Epithelial cell of proximal tubule (primary cell): ENCODE measurements at regions not wholly inside any gene's neighbourhood (a gene's known extent, or its start where the extent isn't known, plus 50 kb on each side); places are given as distances from the start of the nearest gene placed in this dataset.

Experiments
- DNase-seq: peaks from one replicate; pipeline ENCODE4 v3.0.0-alpha.2; 2011; ENCODE audit warnings: low read depth
- H3K4me3 ChIP-seq: 2 replicates; pipeline ENCODE4 v1.5.1; 2011; ENCODE audit warnings: low read depth, mild to moderate bottlenecking, low read length
- CTCF ChIP-seq: conservative IDR thresholded peaks from 2 replicates; pipeline ENCODE4 v1.5.1; 2012; ENCODE audit warnings: low read depth, mild to moderate bottlenecking, low read length

- TF ChIP-seq CTCF, result no peak
- no peak overlapping the region for H3K4me3 ChIP-seq
- no peak for DNase-seq
Observed at GRCh38 chr7:119802147-119802546, 470.8 kb upstream of the KCND2 start.

GRCh38 chr7:119825091-119825655 is 447.8 kb upstream of the KCND2 start:
- H3K4me3 ChIP-seq, result no peak overlapping the region
- TF ChIP-seq CTCF, result no peak

GRCh38 chr7:119826547-119826946 is 446.4 kb upstream of the KCND2 start:
- no peak for DNase-seq
- TF ChIP-seq CTCF, result no peak
- no peak overlapping the region for H3K4me3 ChIP-seq

More at GRCh38 chr7:119825091-119825655, 447.8 kb upstream of the KCND2 start:
- no peak for DNase-seq

- DNase-seq, result no peak
- H3K4me3 ChIP-seq, result no peak overlapping the region
- TF ChIP-seq CTCF, result no peak
Observed at GRCh38 chr7:119838444-119838843, 434.5 kb upstream of the KCND2 start.

- TF ChIP-seq CTCF, result no peak
Observed at GRCh38 chr7:119842337-119842736, 430.6 kb upstream of the KCND2 start.

GRCh38 chr7:119842786-119843185 is 430.2 kb upstream of the KCND2 start:
- TF ChIP-seq CTCF, result no peak

More at GRCh38 chr7:119842337-119842736, 430.6 kb upstream of the KCND2 start:
- H3K4me3 ChIP-seq, result no peak overlapping the region
- no peak for DNase-seq

GRCh38 chr7:119861385-119861784 is 411.6 kb upstream of the KCND2 start:
- H3K4me3 ChIP-seq, result no peak overlapping the region
- TF ChIP-seq CTCF, result no peak
- DNase-seq, result no peak

More at GRCh38 chr7:119842786-119843185, 430.2 kb upstream of the KCND2 start:
- DNase-seq, result no peak
- H3K4me3 ChIP-seq, result no peak overlapping the region
